ENCODE measurements at regions not wholly inside any gene's neighbourhood (a gene's known extent, or its start where the extent isn't known, plus 50 kb on each side); places are given as distances from the start of the nearest gene placed in this dataset.

- in situ Hi-C loops (cut with HindIII; ENCODE audit: extremely low pct_ligation_motif_present, low pct_unique_long_range_greater_than_20kb) = no loop called here
- no peak overlapping the region for H3K9ac ChIP-seq (ENCODE audit: insufficient read depth, low read depth, low read length)
- no peak overlapping the region for H2AFZ ChIP-seq (ENCODE audit: low read length)
- H3K27ac ChIP-seq (ENCODE audit: extremely low read length, insufficient read depth, low read length) = no peak overlapping the region
- H3K27me3 ChIP-seq (ENCODE audit: control insufficient read depth in 1 of 2, insufficient read depth in 2 of 2, low read length in 2 of 2) = peaks cover 0 to 12% of the 10 kb centered on the region in 2 experiments; a peak in 1 of 5 replicates
- no peak overlapping the region for H3K4me3 ChIP-seq (replicated peaks in 1 of 3; ENCODE audit: insufficient read depth in 1 of 3, low read depth in 2 of 3, low read length in 3 of 3)
- BruUV-seq (replicated peaks) = no TSS peak
- no peak overlapping the region for H3K4me2 ChIP-seq (ENCODE audit: low read depth, low read length)
- no peaks in the 10 kb centered on the region for H3K4me1 ChIP-seq (ENCODE audit: insufficient read depth, low read length)
- H3K36me3 ChIP-seq (replicated peaks in 1 of 2; ENCODE audit: control insufficient read depth in 1 of 2, insufficient read depth in 2 of 2, low read length in 2 of 2) = no peaks in the 10 kb centered on the region
- POLR2A ChIA-PET = no interaction called here
- DNase-seq (ENCODE audit: low spot score) (no peak), ATAC-seq (no peak), FAIRE-seq (no peak)
- no peaks in the 10 kb centered on the region for H4K20me1 ChIP-seq (ENCODE audit: insufficient read depth, low read length)
- H3K79me2 ChIP-seq (ENCODE audit: insufficient read depth, low read length) = no peaks in the 10 kb centered on the region
- H3K9me3 ChIP-seq (ENCODE audit: low read length) = no peaks in the 10 kb centered on the region
- intact Hi-C loops (cut with micrococcal nuclease; ENCODE audit: unreplicated experiment) = no loop called here
- CTCF ChIA-PET (ENCODE audit: low intra/inter-chr PET ratio, low total read pairs) = no interaction called here
- 66% methylated on average over 9 of the region's 9 CpGs for WGBS (ENCODE audit: low lambda C conversion rate)
- TF ChIP-seq ZNF354B (CRISPR knock-in tag; IDR thresholded peaks at IDR 0.05) = no peak
- TF ChIP-seq, protein P1, sequence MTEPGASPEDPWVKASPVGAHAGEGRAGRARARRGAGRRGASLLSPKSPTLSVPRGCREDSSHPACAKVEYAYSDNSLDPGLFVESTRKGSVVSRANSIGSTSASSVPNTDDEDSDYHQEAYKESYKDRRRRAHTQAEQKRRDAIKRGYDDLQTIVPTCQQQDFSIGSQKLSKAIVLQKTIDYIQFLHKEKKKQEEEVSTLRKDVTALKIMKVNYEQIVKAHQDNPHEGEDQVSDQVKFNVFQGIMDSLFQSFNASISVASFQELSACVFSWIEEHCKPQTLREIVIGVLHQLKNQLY (CRISPR knock-in tag; IDR thresholded peaks at IDR 0.05) = no peak
- TF ChIP-seq ARNTL (CRISPR knock-in tag; IDR thresholded peaks at IDR 0.05) = no peak
- TF ChIP-seq POGZ (CRISPR knock-in tag; IDR thresholded peaks at IDR 0.05) = no peak
- no peak for TF ChIP-seq ZFP36 (IDR thresholded peaks at IDR 0.05; ENCODE audit: borderline replicate concordance, low read depth, low read length, partially characterized antibody)
- no peak for TF ChIP-seq RXRB (CRISPR knock-in tag; IDR thresholded peaks at IDR 0.05; ENCODE audit: borderline replicate concordance)
- no peak for TF ChIP-seq ZNF30 (CRISPR knock-in tag; IDR thresholded peaks at IDR 0.05)
- no peak for TF ChIP-seq TBX3 (IDR thresholded peaks at IDR 0.05; ENCODE audit: borderline replicate concordance)
- no peak for TF ChIP-seq MYC (CRISPR knock-in tag; IDR thresholded peaks at IDR 0.05; ENCODE audit: borderline replicate concordance)
- TF ChIP-seq, protein P2, sequence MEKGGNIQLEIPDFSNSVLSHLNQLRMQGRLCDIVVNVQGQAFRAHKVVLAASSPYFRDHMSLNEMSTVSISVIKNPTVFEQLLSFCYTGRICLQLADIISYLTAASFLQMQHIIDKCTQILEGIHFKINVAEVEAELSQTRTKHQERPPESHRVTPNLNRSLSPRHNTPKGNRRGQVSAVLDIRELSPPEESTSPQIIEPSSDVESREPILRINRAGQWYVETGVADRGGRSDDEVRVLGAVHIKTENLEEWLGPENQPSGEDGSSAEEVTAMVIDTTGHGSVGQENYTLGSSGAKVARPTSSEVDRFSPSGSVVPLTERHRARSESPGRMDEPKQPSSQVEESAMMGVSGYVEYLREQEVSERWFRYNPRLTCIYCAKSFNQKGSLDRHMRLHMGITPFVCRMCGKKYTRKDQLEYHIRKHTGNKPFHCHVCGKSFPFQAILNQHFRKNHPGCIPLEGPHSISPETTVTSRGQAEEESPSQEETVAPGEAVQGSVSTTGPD (CRISPR knock-in tag; IDR thresholded peaks at IDR 0.05) = no peak
- no peak for TF ChIP-seq ZNF18 (CRISPR knock-in tag; IDR thresholded peaks at IDR 0.05; ENCODE audit: insufficient replicate concordance)
- no peak for TF ChIP-seq NPAS2 (CRISPR knock-in tag; IDR thresholded peaks at IDR 0.05; ENCODE audit: borderline replicate concordance)
- no peak for TF ChIP-seq MED1 (CRISPR knock-in tag; IDR thresholded peaks at IDR 0.05)
- no peak for TF ChIP-seq ATM (IDR thresholded peaks at IDR 0.05; ENCODE audit: borderline replicate concordance)
- TF ChIP-seq, protein P3, sequence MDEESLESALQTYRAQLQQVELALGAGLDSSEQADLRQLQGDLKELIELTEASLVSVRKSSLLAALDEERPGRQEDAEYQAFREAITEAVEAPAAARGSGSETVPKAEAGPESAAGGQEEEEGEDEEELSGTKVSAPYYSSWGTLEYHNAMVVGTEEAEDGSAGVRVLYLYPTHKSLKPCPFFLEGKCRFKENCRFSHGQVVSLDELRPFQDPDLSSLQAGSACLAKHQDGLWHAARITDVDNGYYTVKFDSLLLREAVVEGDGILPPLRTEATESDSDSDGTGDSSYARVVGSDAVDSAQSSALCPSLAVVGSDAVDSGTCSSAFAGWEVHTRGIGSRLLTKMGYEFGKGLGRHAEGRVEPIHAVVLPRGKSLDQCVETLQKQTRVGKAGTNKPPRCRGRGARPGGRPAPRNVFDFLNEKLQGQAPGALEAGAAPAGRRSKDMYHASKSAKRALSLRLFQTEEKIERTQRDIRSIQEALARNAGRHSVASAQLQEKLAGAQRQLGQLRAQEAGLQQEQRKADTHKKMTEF (CRISPR knock-in tag; IDR thresholded peaks at IDR 0.05) = no peak
- no peak for TF ChIP-seq KLF6 (CRISPR knock-in tag; IDR thresholded peaks at IDR 0.05)
- TF ChIP-seq NFYB (CRISPR knock-in tag; IDR thresholded peaks at IDR 0.05) = no peak
- TF ChIP-seq, protein P4, sequence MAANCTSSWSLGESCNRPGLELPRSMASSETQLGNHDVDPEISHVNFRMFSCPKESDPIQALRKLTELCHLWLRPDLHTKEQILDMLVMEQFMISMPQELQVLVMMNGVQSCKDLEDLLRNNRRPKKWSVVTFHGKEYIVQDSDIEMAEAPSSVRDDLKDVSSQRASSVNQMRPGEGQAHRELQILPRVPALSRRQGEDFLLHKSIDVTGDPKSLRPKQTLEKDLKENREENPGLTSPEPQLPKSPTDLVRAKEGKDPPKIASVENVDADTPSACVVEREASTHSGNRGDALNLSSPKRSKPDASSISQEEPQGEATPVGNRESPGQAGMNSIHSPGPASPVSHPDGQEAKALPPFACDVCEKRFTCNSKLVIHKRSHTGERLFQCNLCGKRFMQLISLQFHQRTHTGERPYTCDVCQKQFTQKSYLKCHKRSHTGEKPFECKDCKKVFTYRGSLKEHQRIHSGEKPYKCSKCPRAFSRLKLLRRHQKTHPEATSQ (CRISPR knock-in tag; IDR thresholded peaks at IDR 0.05; ENCODE audit: borderline replicate concordance) = no peak
- no peak for TF ChIP-seq HNRNPL (IDR thresholded peaks at IDR 0.05; ENCODE audit: low read depth, low read length)
Measured at GRCh38 chr12:24127919-24128721, 178.7 kb upstream of the SOX5 start.

Data from HepG2 (cell line).